ENCODE measurements at regions not wholly inside any gene's neighbourhood (a gene's known extent, or its start where the extent isn't known, plus 50 kb on each side); places are given as distances from the start of the nearest gene placed in this dataset.
"Not testable (repeated sequence)": the region's sequence is repeated elsewhere in the genome, so short reads cannot be mapped to it uniquely, and the experiment has no call there.

DNA sequence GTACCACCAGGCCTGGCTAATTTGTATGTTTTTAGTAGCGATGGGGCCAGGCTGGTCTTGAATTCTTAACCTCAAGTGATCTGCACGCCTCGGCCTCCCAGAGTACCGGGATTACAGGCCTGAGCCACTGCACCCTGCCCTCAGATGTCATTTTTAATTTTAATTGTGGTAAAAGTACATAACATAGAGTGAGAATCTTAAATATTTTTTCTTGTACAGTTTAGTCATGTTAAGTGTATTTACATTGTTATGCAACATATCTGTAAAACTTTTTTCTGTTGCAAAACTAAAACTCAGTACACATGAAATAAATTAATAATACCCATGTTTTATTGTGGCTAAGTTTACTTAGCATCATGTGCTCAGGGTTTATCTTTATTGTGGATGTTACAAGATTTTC lies 231.4 kb downstream of the ALG10 start:
- Histone ChIP-seq H3K79me2 (ENCODE audit: insufficient read depth, low read length) (no peaks in the 10 kb centered on the region), H4K20me1 (ENCODE audit: insufficient read depth, low read length, poor library complexity, severe bottlenecking) (no peaks in the 10 kb centered on the region), H3K9me3 (ENCODE audit: insufficient read depth, low read depth, low read length) (0 out of 2 replicates have a peak, but pooled peaks cover 4% of the 10 kb centered on the region), H2AFZ (ENCODE audit: low read length) (no peak overlapping the region), H3K27me3 (ENCODE audit: insufficient read depth, low read length, poor library complexity, severe bottlenecking) (no peaks in the 10 kb centered on the region), H3F3A (ENCODE audit: low read depth) (no peaks in the 10 kb centered on the region), H3K4me1 (ENCODE audit: insufficient read depth, low read length, poor library complexity, severe bottlenecking) (no peaks in the 10 kb centered on the region), H3K36me3 (ENCODE audit: insufficient read depth, low read length) (no peaks in the 10 kb centered on the region), H3K9ac (ENCODE audit: low read depth, low read length, poor library complexity, severe bottlenecking) (no peak overlapping the region), H3K4me3 (ENCODE audit: low read length, poor library complexity, severe bottlenecking) (no peak overlapping the region), H3K9me2 (replicated peaks; ENCODE audit: low read depth, low read length) (no peaks in the 10 kb centered on the region), H3K4me2 (ENCODE audit: low read depth, low read length, poor library complexity, severe bottlenecking) (no peak overlapping the region)
- no peak for TF ChIP-seq EZH2phosphoT487 (IDR thresholded peaks at IDR 0.05; ENCODE audit: borderline replicate concordance)
- TF ChIP-seq, protein P1, sequence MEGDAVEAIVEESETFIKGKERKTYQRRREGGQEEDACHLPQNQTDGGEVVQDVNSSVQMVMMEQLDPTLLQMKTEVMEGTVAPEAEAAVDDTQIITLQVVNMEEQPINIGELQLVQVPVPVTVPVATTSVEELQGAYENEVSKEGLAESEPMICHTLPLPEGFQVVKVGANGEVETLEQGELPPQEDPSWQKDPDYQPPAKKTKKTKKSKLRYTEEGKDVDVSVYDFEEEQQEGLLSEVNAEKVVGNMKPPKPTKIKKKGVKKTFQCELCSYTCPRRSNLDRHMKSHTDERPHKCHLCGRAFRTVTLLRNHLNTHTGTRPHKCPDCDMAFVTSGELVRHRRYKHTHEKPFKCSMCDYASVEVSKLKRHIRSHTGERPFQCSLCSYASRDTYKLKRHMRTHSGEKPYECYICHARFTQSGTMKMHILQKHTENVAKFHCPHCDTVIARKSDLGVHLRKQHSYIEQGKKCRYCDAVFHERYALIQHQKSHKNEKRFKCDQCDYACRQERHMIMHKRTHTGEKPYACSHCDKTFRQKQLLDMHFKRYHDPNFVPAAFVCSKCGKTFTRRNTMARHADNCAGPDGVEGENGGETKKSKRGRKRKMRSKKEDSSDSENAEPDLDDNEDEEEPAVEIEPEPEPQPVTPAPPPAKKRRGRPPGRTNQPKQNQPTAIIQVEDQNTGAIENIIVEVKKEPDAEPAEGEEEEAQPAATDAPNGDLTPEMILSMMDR (conservative IDR thresholded peaks at IDR 0.05; ENCODE audit: low read length) = no peak

DNA sequence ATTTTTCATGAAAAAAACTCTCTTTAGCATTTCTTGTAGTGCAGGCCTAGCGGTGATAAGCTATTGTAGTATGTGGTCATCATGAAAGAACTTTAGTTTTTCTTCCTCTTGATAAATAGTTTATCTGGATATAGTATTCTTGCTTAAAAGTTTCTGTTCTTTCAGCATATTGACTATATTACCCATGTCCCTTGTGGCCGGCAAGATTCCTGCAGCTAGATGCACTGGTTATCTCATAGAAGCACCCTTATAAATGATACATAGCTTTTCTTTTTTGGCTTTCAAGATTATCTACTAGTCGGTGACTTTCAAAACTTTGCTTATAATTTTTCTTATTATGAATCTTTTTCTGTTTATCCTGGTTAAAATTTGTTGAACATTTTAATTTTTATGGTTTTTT lies 234.8 kb downstream of the ALG10 start:
- no peaks in the 10 kb centered on the region for H3K79me2 ChIP-seq (ENCODE audit: insufficient read depth, low read length)
- H3K9ac ChIP-seq (ENCODE audit: low read depth, low read length, poor library complexity, severe bottlenecking) = no peak overlapping the region
- no peaks in the 10 kb centered on the region for H3K36me3 ChIP-seq (ENCODE audit: insufficient read depth, low read length)
- peaks cover 3% of the 10 kb centered on the region; the same call in 1 of the 2 replicates for H3K9me3 ChIP-seq (ENCODE audit: insufficient read depth, low read depth, low read length)
- no peaks in the 10 kb centered on the region for H3K4me1 ChIP-seq (ENCODE audit: insufficient read depth, low read length, poor library complexity, severe bottlenecking)
- H3K4me2 ChIP-seq (ENCODE audit: low read depth, low read length, poor library complexity, severe bottlenecking) = no peak overlapping the region
- H3K9me2 ChIP-seq (replicated peaks; ENCODE audit: low read depth, low read length) = no peaks in the 10 kb centered on the region
- no peak overlapping the region for H3K4me3 ChIP-seq (ENCODE audit: low read length, poor library complexity, severe bottlenecking)
- H3K27me3 ChIP-seq (ENCODE audit: insufficient read depth, low read length, poor library complexity, severe bottlenecking) = no peaks in the 10 kb centered on the region
- no peaks in the 10 kb centered on the region for H3F3A ChIP-seq (ENCODE audit: low read depth)
- TF ChIP-seq, protein P1 (conservative IDR thresholded peaks at IDR 0.05; ENCODE audit: low read length) = no peak
- no peak for TF ChIP-seq EZH2phosphoT487 (IDR thresholded peaks at IDR 0.05; ENCODE audit: borderline replicate concordance)
- no peak overlapping the region for H2AFZ ChIP-seq (ENCODE audit: low read length)
- H4K20me1 ChIP-seq (ENCODE audit: insufficient read depth, low read length, poor library complexity, severe bottlenecking) = no peaks in the 10 kb centered on the region

DNA sequence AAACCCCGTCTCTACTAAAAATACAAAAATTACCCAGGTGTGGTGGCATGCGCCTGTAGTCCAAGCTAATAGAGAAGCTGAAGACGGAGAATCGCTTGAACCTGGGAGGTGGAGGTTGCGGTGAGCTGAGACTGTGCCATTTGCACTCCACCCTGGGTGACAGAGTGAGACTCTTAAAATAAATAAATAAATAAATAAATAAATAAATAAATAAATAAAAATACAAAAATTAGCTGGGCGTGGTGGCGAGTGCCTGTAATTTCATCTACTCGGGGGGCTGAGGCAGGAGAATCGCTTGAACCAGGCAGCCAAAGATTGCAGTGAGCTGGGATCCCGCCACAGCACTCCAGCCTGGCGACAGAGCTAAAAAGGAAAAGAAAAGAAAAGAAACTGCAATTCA lies 239.8 kb downstream of the ALG10 start:
- not testable (repeated sequence) for H3K79me2 ChIP-seq (ENCODE audit: insufficient read depth, low read length); H4K20me1 ChIP-seq (ENCODE audit: insufficient read depth, low read length, poor library complexity, severe bottlenecking); H3K27me3 ChIP-seq (ENCODE audit: insufficient read depth, low read length, poor library complexity, severe bottlenecking); H3K4me1 ChIP-seq (ENCODE audit: insufficient read depth, low read length, poor library complexity, severe bottlenecking); H2AFZ ChIP-seq (ENCODE audit: low read length); H3K4me2 ChIP-seq (ENCODE audit: low read depth, low read length, poor library complexity, severe bottlenecking); H3K9me3 ChIP-seq (ENCODE audit: insufficient read depth, low read depth, low read length); H3K36me3 ChIP-seq (ENCODE audit: insufficient read depth, low read length); H3K9ac ChIP-seq (ENCODE audit: low read depth, low read length, poor library complexity, severe bottlenecking); H3F3A ChIP-seq (ENCODE audit: low read depth); H3K9me2 ChIP-seq (replicated peaks; ENCODE audit: low read depth, low read length); H3K4me3 ChIP-seq (ENCODE audit: low read length, poor library complexity, severe bottlenecking)

DNA sequence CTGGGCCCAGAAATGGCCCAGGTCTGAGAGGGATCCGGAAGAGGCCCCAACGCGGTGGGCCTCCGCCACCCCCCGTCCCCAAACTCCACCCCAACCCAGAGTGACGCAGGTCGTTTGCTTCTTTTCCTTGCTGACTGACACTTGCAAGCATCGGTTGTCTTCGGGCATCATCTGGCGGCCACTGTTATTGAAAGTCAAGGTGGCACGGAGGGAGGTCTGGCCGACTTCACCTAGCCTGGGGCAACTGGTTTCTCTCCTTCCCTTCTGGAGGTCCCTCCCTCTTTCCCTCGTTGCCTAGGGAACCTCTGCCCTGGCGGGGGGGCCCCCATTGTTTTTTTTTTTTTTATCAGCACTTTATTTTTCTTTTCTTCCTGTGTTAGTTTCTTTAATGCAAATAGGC lies 241.8 kb downstream of the ALG10 start:
- H4K20me1 ChIP-seq (ENCODE audit: insufficient read depth, low read length, poor library complexity, severe bottlenecking) = no peaks in the 10 kb centered on the region
- H3K79me2 ChIP-seq (ENCODE audit: insufficient read depth, low read length) = no peaks in the 10 kb centered on the region
- peaks cover 3% of the 10 kb centered on the region; the same call in 1 of the 2 replicates for H3K9me3 ChIP-seq (ENCODE audit: insufficient read depth, low read depth, low read length)
- H3K9ac ChIP-seq (ENCODE audit: low read depth, low read length, poor library complexity, severe bottlenecking) = no peak overlapping the region
- no peaks in the 10 kb centered on the region for H3K27me3 ChIP-seq (ENCODE audit: insufficient read depth, low read length, poor library complexity, severe bottlenecking)
- H3K4me3 ChIP-seq (ENCODE audit: low read length, poor library complexity, severe bottlenecking) = no peak overlapping the region
- H3F3A ChIP-seq (ENCODE audit: low read depth) = no peaks in the 10 kb centered on the region
- no peak overlapping the region for H2AFZ ChIP-seq (ENCODE audit: low read length)
- no peaks in the 10 kb centered on the region for H3K36me3 ChIP-seq (ENCODE audit: insufficient read depth, low read length)
- TF ChIP-seq, protein P1 (conservative IDR thresholded peaks at IDR 0.05; ENCODE audit: low read length) = no peak
- TF ChIP-seq EZH2phosphoT487 (IDR thresholded peaks at IDR 0.05; ENCODE audit: borderline replicate concordance) = no peak
- no peaks in the 10 kb centered on the region for H3K9me2 ChIP-seq (replicated peaks; ENCODE audit: low read depth, low read length)
- H3K4me2 ChIP-seq (ENCODE audit: low read depth, low read length, poor library complexity, severe bottlenecking) = no peak overlapping the region
- no peaks in the 10 kb centered on the region for H3K4me1 ChIP-seq (ENCODE audit: insufficient read depth, low read length, poor library complexity, severe bottlenecking)

DNA sequence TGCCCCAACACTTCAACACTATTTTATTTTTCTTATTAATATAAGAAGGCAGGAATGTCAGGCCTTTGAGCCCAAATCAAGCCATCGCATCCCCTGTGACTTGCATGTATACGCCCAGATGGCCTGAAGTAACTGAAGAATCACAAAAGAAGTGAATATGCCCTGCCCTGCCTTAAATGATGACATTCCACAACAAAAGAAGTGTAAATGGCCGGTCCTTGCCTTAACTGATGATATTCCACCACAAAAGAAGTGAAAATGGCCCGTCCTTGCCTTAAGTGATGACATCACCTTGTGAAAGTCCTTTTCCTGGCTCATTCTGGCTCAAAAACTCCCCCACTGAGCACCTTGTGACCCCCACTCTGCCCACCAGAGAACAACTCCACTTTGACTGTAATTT lies 251.4 kb downstream of the ALG10 start:
- not testable (repeated sequence) for H3K79me2 ChIP-seq (ENCODE audit: insufficient read depth, low read length); H3K36me3 ChIP-seq (ENCODE audit: insufficient read depth, low read length); H3K9me2 ChIP-seq (replicated peaks; ENCODE audit: low read depth, low read length); H4K20me1 ChIP-seq (ENCODE audit: insufficient read depth, low read length, poor library complexity, severe bottlenecking); H3K27me3 ChIP-seq (ENCODE audit: insufficient read depth, low read length, poor library complexity, severe bottlenecking); H3K9ac ChIP-seq (ENCODE audit: low read depth, low read length, poor library complexity, severe bottlenecking); H3F3A ChIP-seq (ENCODE audit: low read depth); H2AFZ ChIP-seq (ENCODE audit: low read length); H3K9me3 ChIP-seq (ENCODE audit: insufficient read depth, low read depth, low read length); H3K4me1 ChIP-seq (ENCODE audit: insufficient read depth, low read length, poor library complexity, severe bottlenecking); H3K4me2 ChIP-seq (ENCODE audit: low read depth, low read length, poor library complexity, severe bottlenecking); H3K4me3 ChIP-seq (ENCODE audit: low read length, poor library complexity, severe bottlenecking)

All from Loucy (cell line).